Activated naive CD8-positive, alpha-beta T cell treated with anti-CD3 and anti-CD28 coated beads, Interleukin-2, amount 10 ng/mL, durations not matched to agents 7 days and 5 days (primary cell): ENCODE measurements at regions not wholly inside any gene's neighbourhood (a gene's known extent, or its start where the extent isn't known, plus 50 kb on each side); places are given as distances from the start of the nearest gene placed in this dataset.

Source experiments
- ATAC-seq: fragments of 150-1000 bp; cut with Tn5 transposase; one replicate; pipeline ENCODE4 v1.10.0; 2021; ENCODE audit warnings: low read depth, moderate library complexity
- POLR2A ChIA-PET: fragments of 350-600 bp; sonication (Branson Sonifier 250); formaldehyde crosslinking; loops from one replicate; lab custom pipeline; 2021; ENCODE audit warnings: antibody characterized with exemption; lab: Charles Lee
- DNase-seq: peaks from one replicate; pipeline ENCODE4 v3.0.0; 2021
- H3K27ac Mint-ChIP-seq: one replicate; pipeline ENCODE4 v1.8.0; 2022; ENCODE audit warnings: mild to moderate bottlenecking, mixed read lengths
- H3K27me3 Mint-ChIP-seq: one replicate; pipeline ENCODE4 v1.8.0; 2022; ENCODE audit warnings: mild to moderate bottlenecking, moderate library complexity, mixed read lengths
- H3K36me3 Mint-ChIP-seq: one replicate; pipeline ENCODE4 v1.8.0; 2021; ENCODE audit warnings: mild to moderate bottlenecking, mixed read lengths
- H3K4me1 Mint-ChIP-seq: one replicate; pipeline ENCODE4 v1.8.0; 2021; ENCODE audit warnings: mixed read lengths
- H3K4me3 Mint-ChIP-seq: one replicate; pipeline ENCODE4 v1.8.0; 2022; ENCODE audit warnings: mild to moderate bottlenecking, moderate library complexity, mixed read lengths
- H3K9me3 Mint-ChIP-seq: one replicate; pipeline ENCODE4 v1.8.0; 2021; ENCODE audit warnings: mixed read lengths

GRCh38 chrX:55169782-55170181, 50.4 kb upstream of the PAGE5 start:
- Mint-ChIP-seq H3K27me3 (no peaks in the 10 kb centered on the region), H3K27ac (no peak overlapping the region), H3K4me3 (no peak overlapping the region), H3K9me3 (no peaks in the 10 kb centered on the region), H3K4me1 (no peaks in the 10 kb centered on the region), H3K36me3 (no peaks in the 10 kb centered on the region)
- DNase-seq: no peak
- no peak for ATAC-seq
- POLR2A ChIA-PET: no interaction called here
